ENCODE measurements at regions not wholly inside any gene's neighbourhood (a gene's known extent, or its start where the extent isn't known, plus 50 kb on each side); places are given as distances from the start of the nearest gene placed in this dataset.

DNA sequence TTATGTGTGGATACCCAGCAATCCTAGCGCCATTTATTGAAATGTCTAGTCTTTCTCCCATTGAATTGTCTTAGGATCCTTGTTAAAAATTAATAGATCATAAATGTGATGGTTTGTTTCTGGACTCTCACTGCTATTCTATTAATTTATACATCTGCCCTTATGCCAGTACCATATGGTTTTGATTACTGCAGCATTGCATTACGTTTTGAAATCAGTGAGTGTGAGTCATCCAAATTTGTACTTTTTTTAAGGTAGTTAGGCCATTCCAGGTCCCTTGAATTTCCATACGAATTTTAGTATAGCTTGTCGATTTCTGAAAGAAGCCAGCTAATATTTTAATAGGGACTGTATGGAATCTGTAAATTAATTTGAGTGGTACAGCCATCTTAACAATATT, 648.6 kb upstream of the ZNF385D start:
- TF ChIP-seq, protein P1, sequence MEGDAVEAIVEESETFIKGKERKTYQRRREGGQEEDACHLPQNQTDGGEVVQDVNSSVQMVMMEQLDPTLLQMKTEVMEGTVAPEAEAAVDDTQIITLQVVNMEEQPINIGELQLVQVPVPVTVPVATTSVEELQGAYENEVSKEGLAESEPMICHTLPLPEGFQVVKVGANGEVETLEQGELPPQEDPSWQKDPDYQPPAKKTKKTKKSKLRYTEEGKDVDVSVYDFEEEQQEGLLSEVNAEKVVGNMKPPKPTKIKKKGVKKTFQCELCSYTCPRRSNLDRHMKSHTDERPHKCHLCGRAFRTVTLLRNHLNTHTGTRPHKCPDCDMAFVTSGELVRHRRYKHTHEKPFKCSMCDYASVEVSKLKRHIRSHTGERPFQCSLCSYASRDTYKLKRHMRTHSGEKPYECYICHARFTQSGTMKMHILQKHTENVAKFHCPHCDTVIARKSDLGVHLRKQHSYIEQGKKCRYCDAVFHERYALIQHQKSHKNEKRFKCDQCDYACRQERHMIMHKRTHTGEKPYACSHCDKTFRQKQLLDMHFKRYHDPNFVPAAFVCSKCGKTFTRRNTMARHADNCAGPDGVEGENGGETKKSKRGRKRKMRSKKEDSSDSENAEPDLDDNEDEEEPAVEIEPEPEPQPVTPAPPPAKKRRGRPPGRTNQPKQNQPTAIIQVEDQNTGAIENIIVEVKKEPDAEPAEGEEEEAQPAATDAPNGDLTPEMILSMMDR (IDR thresholded peaks at IDR 0.05) = no peak
- TF ChIP-seq CBX2 (IDR thresholded peaks at IDR 0.05; ENCODE audit: borderline replicate concordance, low read depth) = no peak
- no peak for TF ChIP-seq MAFK (IDR thresholded peaks at IDR 0.05; ENCODE audit: partially characterized antibody)
- no peak for TF ChIP-seq RFX5 (IDR thresholded peaks at IDR 0.05)
- TF ChIP-seq ZFP36 (IDR thresholded peaks at IDR 0.05; ENCODE audit: borderline replicate concordance, partially characterized antibody) = no peak
- no peak for TF ChIP-seq EP300 (IDR thresholded peaks at IDR 0.05)
- TF ChIP-seq SMC3 (IDR thresholded peaks at IDR 0.05) = no peak
- no peak for TF ChIP-seq GATA3 (IDR thresholded peaks at IDR 0.05; ENCODE audit: borderline replicate concordance)
